ENCODE measurements at regions not wholly inside any gene's neighbourhood (a gene's known extent, or its start where the extent isn't known, plus 50 kb on each side); places are given as distances from the start of the nearest gene placed in this dataset.

DNA sequence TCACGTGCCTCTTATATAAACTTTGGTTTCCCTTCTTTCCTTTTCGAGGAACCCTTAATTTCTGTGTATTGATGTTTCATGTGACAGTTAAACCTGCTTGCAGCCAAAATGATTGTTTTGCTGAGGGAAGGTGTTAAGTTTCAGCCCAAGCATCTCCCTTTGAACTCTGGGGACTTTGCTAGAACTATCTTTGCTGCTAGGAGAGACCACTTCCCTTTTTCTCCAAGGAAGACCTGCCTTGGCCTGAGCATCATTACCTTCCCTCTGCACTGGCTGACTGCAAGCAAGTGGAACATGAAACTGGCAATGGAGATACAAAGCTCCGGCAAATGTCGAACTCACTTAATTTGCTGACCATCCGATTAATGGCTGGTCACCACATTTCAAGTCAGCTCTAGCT is 192.8 kb downstream of the GRIN2B start:
- POLR2A ChIA-PET = no interaction called here
- H3K36me3 ChIP-seq (ENCODE audit: control insufficient read depth, insufficient read depth, low read length) = no peaks in the 10 kb centered on the region
- DNase-seq (ENCODE audit: low read depth, low spot score) (no peak), ATAC-seq (no peak)
- no peak overlapping the region for H3K27ac ChIP-seq (ENCODE audit: low read length)
- H3K9me3 ChIP-seq (ENCODE audit: control insufficient read depth, insufficient read depth, low read depth, low read length) = no peaks in the 10 kb centered on the region
- H3K4me3 ChIP-seq (ENCODE audit: low read depth in 2 of 2, low read length in 2 of 2) = no peak overlapping the region
- no TSS peak for BruUV-seq (replicated peaks)
- no peaks in the 10 kb centered on the region for H3K4me1 ChIP-seq (ENCODE audit: control insufficient read depth, insufficient read depth, low read length)
- in situ Hi-C loops (cut with HindIII; ENCODE audit: low pct_unique_long_range_greater_than_20kb, low sequenced_read_pairs) (no loop called here), intact Hi-C loops (cut with micrococcal nuclease; ENCODE audit: unreplicated experiment) (no loop called here)
- H3K27me3 ChIP-seq (ENCODE audit: control insufficient read depth, insufficient read depth, low read length) = no peaks in the 10 kb centered on the region
- CTCF ChIA-PET = interaction anchor here (0.7 kb wide), 2 partner anchors 399 to 535 kb away, joined by 3 read pairs; no protein-coding TSS in a partner anchor
- no peak for TF ChIP-seq TCF7L2 (IDR thresholded peaks at IDR 0.05; ENCODE audit: low read depth, low read length)
- TF ChIP-seq, protein P1, sequence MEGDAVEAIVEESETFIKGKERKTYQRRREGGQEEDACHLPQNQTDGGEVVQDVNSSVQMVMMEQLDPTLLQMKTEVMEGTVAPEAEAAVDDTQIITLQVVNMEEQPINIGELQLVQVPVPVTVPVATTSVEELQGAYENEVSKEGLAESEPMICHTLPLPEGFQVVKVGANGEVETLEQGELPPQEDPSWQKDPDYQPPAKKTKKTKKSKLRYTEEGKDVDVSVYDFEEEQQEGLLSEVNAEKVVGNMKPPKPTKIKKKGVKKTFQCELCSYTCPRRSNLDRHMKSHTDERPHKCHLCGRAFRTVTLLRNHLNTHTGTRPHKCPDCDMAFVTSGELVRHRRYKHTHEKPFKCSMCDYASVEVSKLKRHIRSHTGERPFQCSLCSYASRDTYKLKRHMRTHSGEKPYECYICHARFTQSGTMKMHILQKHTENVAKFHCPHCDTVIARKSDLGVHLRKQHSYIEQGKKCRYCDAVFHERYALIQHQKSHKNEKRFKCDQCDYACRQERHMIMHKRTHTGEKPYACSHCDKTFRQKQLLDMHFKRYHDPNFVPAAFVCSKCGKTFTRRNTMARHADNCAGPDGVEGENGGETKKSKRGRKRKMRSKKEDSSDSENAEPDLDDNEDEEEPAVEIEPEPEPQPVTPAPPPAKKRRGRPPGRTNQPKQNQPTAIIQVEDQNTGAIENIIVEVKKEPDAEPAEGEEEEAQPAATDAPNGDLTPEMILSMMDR (IDR thresholded peaks at IDR 0.05) = no peak
- TF ChIP-seq POLR2AphosphoS5 (IDR thresholded peaks at IDR 0.05; ENCODE audit: low read depth, low read length) = no peak
- TF ChIP-seq, protein P2, sequence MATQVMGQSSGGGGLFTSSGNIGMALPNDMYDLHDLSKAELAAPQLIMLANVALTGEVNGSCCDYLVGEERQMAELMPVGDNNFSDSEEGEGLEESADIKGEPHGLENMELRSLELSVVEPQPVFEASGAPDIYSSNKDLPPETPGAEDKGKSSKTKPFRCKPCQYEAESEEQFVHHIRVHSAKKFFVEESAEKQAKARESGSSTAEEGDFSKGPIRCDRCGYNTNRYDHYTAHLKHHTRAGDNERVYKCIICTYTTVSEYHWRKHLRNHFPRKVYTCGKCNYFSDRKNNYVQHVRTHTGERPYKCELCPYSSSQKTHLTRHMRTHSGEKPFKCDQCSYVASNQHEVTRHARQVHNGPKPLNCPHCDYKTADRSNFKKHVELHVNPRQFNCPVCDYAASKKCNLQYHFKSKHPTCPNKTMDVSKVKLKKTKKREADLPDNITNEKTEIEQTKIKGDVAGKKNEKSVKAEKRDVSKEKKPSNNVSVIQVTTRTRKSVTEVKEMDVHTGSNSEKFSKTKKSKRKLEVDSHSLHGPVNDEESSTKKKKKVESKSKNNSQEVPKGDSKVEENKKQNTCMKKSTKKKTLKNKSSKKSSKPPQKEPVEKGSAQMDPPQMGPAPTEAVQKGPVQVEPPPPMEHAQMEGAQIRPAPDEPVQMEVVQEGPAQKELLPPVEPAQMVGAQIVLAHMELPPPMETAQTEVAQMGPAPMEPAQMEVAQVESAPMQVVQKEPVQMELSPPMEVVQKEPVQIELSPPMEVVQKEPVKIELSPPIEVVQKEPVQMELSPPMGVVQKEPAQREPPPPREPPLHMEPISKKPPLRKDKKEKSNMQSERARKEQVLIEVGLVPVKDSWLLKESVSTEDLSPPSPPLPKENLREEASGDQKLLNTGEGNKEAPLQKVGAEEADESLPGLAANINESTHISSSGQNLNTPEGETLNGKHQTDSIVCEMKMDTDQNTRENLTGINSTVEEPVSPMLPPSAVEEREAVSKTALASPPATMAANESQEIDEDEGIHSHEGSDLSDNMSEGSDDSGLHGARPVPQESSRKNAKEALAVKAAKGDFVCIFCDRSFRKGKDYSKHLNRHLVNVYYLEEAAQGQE (IDR thresholded peaks at IDR 0.05; ENCODE audit: insufficient read depth in 1 of 2, low read depth in 2 of 2, low read length in 1 of 2) = no peak
- no peak for TF ChIP-seq SIN3A (IDR thresholded peaks at IDR 0.05; ENCODE audit: borderline replicate concordance, insufficient read depth, low read depth, low read length)

DNA sequence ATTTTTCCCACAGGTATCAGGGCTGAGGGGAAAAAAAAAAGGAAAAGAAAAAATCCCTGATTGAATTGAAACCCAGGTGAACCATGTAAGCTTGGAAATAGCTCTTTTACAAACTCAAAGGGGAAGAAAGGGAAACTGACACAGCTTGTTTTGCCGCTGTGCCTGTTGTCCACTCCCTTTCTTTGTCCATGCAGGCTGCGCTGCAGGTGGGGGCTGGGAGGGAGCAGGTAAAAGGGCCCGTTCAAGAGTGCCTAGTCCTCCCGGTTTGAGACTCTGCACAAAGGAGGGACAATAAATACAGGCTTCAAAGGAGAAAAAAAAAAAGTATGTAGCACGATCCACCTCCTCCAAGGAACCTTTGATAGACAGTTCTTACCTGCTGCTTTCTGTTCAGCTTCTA is 194.8 kb downstream of the GRIN2B start:
- DNase-seq (ENCODE audit: low read depth, low spot score) = no peak
- CTCF ChIA-PET = no interaction called here
- intact Hi-C loops (cut with micrococcal nuclease; ENCODE audit: unreplicated experiment) = no loop called here
- in situ Hi-C loops (cut with HindIII; ENCODE audit: low pct_unique_long_range_greater_than_20kb, low sequenced_read_pairs) = no loop called here
- POLR2A ChIA-PET = no interaction called here
- H3K36me3 ChIP-seq (ENCODE audit: control insufficient read depth, insufficient read depth, low read length) = no peaks in the 10 kb centered on the region
- BruUV-seq (replicated peaks) = no TSS peak
- H3K4me3 ChIP-seq (ENCODE audit: low read depth in 2 of 2, low read length in 2 of 2) = no peak overlapping the region
- no peaks in the 10 kb centered on the region for H3K9me3 ChIP-seq (ENCODE audit: control insufficient read depth, insufficient read depth, low read depth, low read length)
- TF ChIP-seq POLR2AphosphoS5 (IDR thresholded peaks at IDR 0.05; ENCODE audit: low read depth, low read length) (no peak), SIN3A (IDR thresholded peaks at IDR 0.05; ENCODE audit: borderline replicate concordance, insufficient read depth, low read depth, low read length) (no peak), TCF7L2 (IDR thresholded peaks at IDR 0.05; ENCODE audit: low read depth, low read length) (no peak)
- TF ChIP-seq, protein P2 (IDR thresholded peaks at IDR 0.05; ENCODE audit: insufficient read depth in 1 of 2, low read depth in 2 of 2, low read length in 1 of 2) = no peak
- TF ChIP-seq, protein P1 (IDR thresholded peaks at IDR 0.05) = no peak
- no peak overlapping the region for H3K27ac ChIP-seq (ENCODE audit: low read length)
- H3K27me3 ChIP-seq (ENCODE audit: control insufficient read depth, insufficient read depth, low read length) = no peaks in the 10 kb centered on the region
- ATAC-seq = no peak
- no peaks in the 10 kb centered on the region for H3K4me1 ChIP-seq (ENCODE audit: control insufficient read depth, insufficient read depth, low read length)

All from Panc1 (cell line).